GM12878 (cell line): ENCODE measurements at regions not wholly inside any gene's neighbourhood (a gene's known extent, or its start where the extent isn't known, plus 50 kb on each side); places are given as distances from the start of the nearest gene placed in this dataset.

Source experiments
- ATAC-seq: fragments of 200-7000 bp; cut with Tn5 transposase; 3 replicates; pipeline ENCODE4 v1.9.1; 2020; ENCODE audit warnings: mild to moderate bottlenecking, moderate library complexity
- BruUV-seq: library from RNA; stranded (reverse); fragments of 400-500 nt; replicated peaks from 2 replicates; lab custom pipeline; 2021; lab: Mats Ljungman, UMichigan
- CTCF ChIA-PET: fragments of 300-600 bp; sonication (Branson Sonifier 250); formaldehyde crosslinking; extraction: SDS; loops from one replicate; lab custom pipeline; 2021; ENCODE audit warnings: inconsistent platforms; lab: Yijun Ruan, JAX
- POLR2A ChIA-PET: fragments of 350-600 bp; formaldehyde crosslinking; extraction: SDS; loops from one replicate; lab custom pipeline; 2021; ENCODE audit warnings: inconsistent platforms; lab: Charles Lee
- RAD21 ChIA-PET: fragments of 300-600 bp; sonication (Branson Sonifier 250); formaldehyde crosslinking; loops from one replicate; lab custom pipeline; 2023; ENCODE audit warnings: antibody characterized with exemption; ENCODE audit not compliant: unreplicated experiment; lab: Charles Lee
- SMC1A ChIA-PET: fragments of 300-600 bp; sonication (Branson Sonifier 250); formaldehyde crosslinking; loops from one replicate; lab custom pipeline; 2023; ENCODE audit not compliant: unreplicated experiment, uncharacterized antibody; lab: Charles Lee
- DNase-seq: peaks from one replicate; pipeline ENCODE4 v3.0.0-alpha.2; 2011; ENCODE audit warnings: low read depth, low spot score
- FAIRE-seq: peaks from 3 replicates; lab custom pipeline; 2011; peaks lifted over from hg19 to GRCh38; lab: Jason Lieb, UNC
- H2AFZ ChIP-seq: 2 replicates; pipeline ENCODE4 v1.6.0; 2011; ENCODE audit warnings: low read depth, low read length, control low read depth; ENCODE audit not compliant: control insufficient read depth
- H3K27ac ChIP-seq: 2 replicates; pipeline ENCODE4 v1.5.1; 2011; ENCODE audit warnings: control low read depth; ENCODE audit not compliant: control insufficient read depth, insufficient read depth
- H3K27me3 ChIP-seq, 2 experiments: replicated peaks in 1 of 2; 2 replicates each; pipeline versions ENCODE4 v1.6.0 to v1.6.1; 2011; ENCODE audit warnings: low read length in 1 of 2; ENCODE audit not compliant: control insufficient read depth in 2 of 2, insufficient read depth in 2 of 2
- H3K36me3 ChIP-seq, 2 experiments: 2 replicates each; pipeline ENCODE4 v1.5.1; 2011; ENCODE audit warnings: low read length in 1 of 2; ENCODE audit not compliant: control insufficient read depth in 2 of 2, insufficient read depth in 2 of 2
- H3K4me1 ChIP-seq: 2 replicates; pipeline ENCODE4 v1.6.1; 2011; ENCODE audit warnings: mild to moderate bottlenecking, low read length, moderate library complexity, mixed read lengths; ENCODE audit not compliant: control insufficient read depth, insufficient read depth
- H3K4me2 ChIP-seq: 2 replicates; pipeline ENCODE4 v1.6.0; 2011; ENCODE audit warnings: control low read depth; ENCODE audit not compliant: control insufficient read depth, insufficient read depth
- H3K4me3 ChIP-seq: fragments of 200-600 bp; sonication (generic); 2 replicates; pipeline ENCODE4 v1.5.1; 2016
- H3K79me2 ChIP-seq: 2 replicates; pipeline ENCODE4 v1.6.0; 2011; ENCODE audit warnings: low read length; ENCODE audit not compliant: control insufficient read depth, insufficient read depth
- H3K9ac ChIP-seq: 2 replicates; pipeline ENCODE4 v1.8.0; 2011; ENCODE audit warnings: low read length, control low read depth, mixed read lengths; ENCODE audit not compliant: control insufficient read depth, insufficient read depth
- H3K9me3 ChIP-seq: replicated peaks from 3 replicates; pipeline ENCODE4 v1.5.1; 2011; ENCODE audit warnings: mild to moderate bottlenecking, low read length; ENCODE audit not compliant: control insufficient read depth, insufficient read depth
- H4K20me1 ChIP-seq: 2 replicates; pipeline ENCODE4 v1.6.0; 2011; ENCODE audit not compliant: control insufficient read depth, insufficient read depth
- BRCA1 ChIP-seq: IDR thresholded peaks from 2 replicates; pipeline ENCODE4 v1.6.1; 2011; ENCODE audit warnings: low read depth, low read length, improper control_type of control experiment
- E4F1 ChIP-seq: fragments of 450-650 bp; IDR thresholded peaks from 2 replicates; pipeline ENCODE4 v1.6.1; 2018; ENCODE audit warnings: borderline replicate concordance, mild to moderate bottlenecking; ENCODE audit not compliant: partially characterized antibody
- ETV6 ChIP-seq, 2 experiments: fragments of 450-650 bp in 1 of 2; IDR thresholded peaks in 1 of 2; conservative IDR thresholded peaks in 1 of 2; 2 replicates each; pipeline ENCODE4 v1.6.1; 2014; ENCODE audit warnings: antibody characterized with exemption in 1 of 2, borderline replicate concordance in 1 of 2, low read depth in 1 of 2, mild to moderate bottlenecking in 1 of 2, moderate library complexity in 1 of 2
- HDAC6 ChIP-seq: fragments of 200-600 bp; sonication (generic); IDR thresholded peaks from one replicate; pipeline ENCODE4 v1.8.0; 2017; ENCODE audit warnings: antibody characterized with exemption; ENCODE audit not compliant: unreplicated experiment
- KDM1A ChIP-seq: fragments of 200-600 bp; sonication (generic); IDR thresholded peaks from 2 replicates; pipeline ENCODE4 v1.6.1; 2016; ENCODE audit warnings: borderline replicate concordance
- MYB ChIP-seq: fragments of 150-350 bp; IDR thresholded peaks from 2 replicates; pipeline ENCODE4 v1.6.1; 2014; ENCODE audit warnings: mild to moderate bottlenecking, low read depth, low read length, borderline replicate concordance
- NFIC ChIP-seq: IDR thresholded peaks from 2 replicates; pipeline ENCODE4 v1.6.1; 2012; ENCODE audit warnings: low read depth, mild to moderate bottlenecking, inconsistent platforms, low read length, moderate library complexity
- NFYB ChIP-seq: IDR thresholded peaks from 2 replicates; pipeline ENCODE4 v1.6.1; 2011; ENCODE audit warnings: low read depth, mild to moderate bottlenecking, low read length, improper control_type of control experiment, moderate library complexity; ENCODE audit not compliant: insufficient read depth
- POLR2AphosphoS5 ChIP-seq: IDR thresholded peaks from 2 replicates; pipeline ENCODE4 v1.6.1; 2011; ENCODE audit warnings: mild to moderate bottlenecking, low read length, inconsistent platforms
- SP1 ChIP-seq: IDR thresholded peaks from one replicate; pipeline ENCODE4 v1.6.1; 2011; ENCODE audit warnings: low read depth, low read length
- SREBF2 ChIP-seq: IDR thresholded peaks from 2 replicates; pipeline ENCODE4 v1.6.1; 2012; ENCODE audit warnings: mild to moderate bottlenecking, low read length
- TBL1XR1 ChIP-seq: IDR thresholded peaks from 2 replicates; pipeline ENCODE4 v1.6.1; 2012; ENCODE audit warnings: low read depth, low read length, improper control_type of control experiment
- TCF12 ChIP-seq: IDR thresholded peaks from 2 replicates; pipeline ENCODE4 v1.6.1; 2011; ENCODE audit warnings: low read depth, mild to moderate bottlenecking, low read length
- USF1 ChIP-seq: IDR thresholded peaks from 2 replicates; pipeline ENCODE4 v1.6.1; 2011; ENCODE audit warnings: borderline replicate concordance, low read depth, mild to moderate bottlenecking, moderate library complexity, mixed read lengths, low read length; ENCODE audit not compliant: insufficient read depth; ENCODE audit errors: extremely low read length
- USF2 ChIP-seq: IDR thresholded peaks from 2 replicates; pipeline ENCODE4 v1.6.1; 2011; ENCODE audit warnings: low read depth, low read length, improper control_type of control experiment, borderline replicate concordance
- WRNIP1 ChIP-seq: IDR thresholded peaks from 2 replicates; pipeline ENCODE4 v1.6.1; 2011; ENCODE audit warnings: low read depth, low read length, improper control_type of control experiment, borderline replicate concordance
- ZBTB40 ChIP-seq: fragments of 450-650 bp; IDR thresholded peaks from 2 replicates; pipeline ENCODE4 v1.6.1; 2016; ENCODE audit warnings: mild to moderate bottlenecking, moderate library complexity, borderline replicate concordance
- ZNF217 ChIP-seq: fragments of 450-650 bp; IDR thresholded peaks from 2 replicates; pipeline ENCODE4 v1.6.1; 2017; ENCODE audit warnings: antibody characterized with exemption, mild to moderate bottlenecking
- WGBS: methylation state at CpG from one replicate; pipeline ENCODE4 v1.1.6; 2016; ENCODE audit warnings: low lambda C conversion rate; ENCODE audit not compliant: insufficient replicate concordance, insufficient coverage; ENCODE audit errors: missing lambda C conversion rate; 5-methylcytosine and 5-hydroxymethylcytosine counted together
- in situ Hi-C: fragments of 300-500 bp; cut with MboI; formaldehyde crosslinking; loops from 9 replicates; pipeline ENCODE4 v1.14.3; 2018; ENCODE audit warnings: mixed read lengths
- intact Hi-C: fragments of 100-400 bp; cut with micrococcal nuclease; formaldehyde crosslinking; loops from one replicate; pipeline ENCODE4 v1.14.2; 2022; ENCODE audit not compliant: unreplicated experiment

GRCh38 chr22:48208894-48209293 lies 1446.4 kb downstream of the TBC1D22A start:
- FAIRE-seq (no peak), ATAC-seq (no peak), DNase-seq (no peak)
- 54% methylated on average over 19 of the region's 19 CpGs for WGBS
- Histone ChIP-seq H2AFZ (no peak overlapping the region), H3K4me1 (no peaks in the 10 kb centered on the region), H3K36me3 (no peaks in the 10 kb centered on the region), H3K9ac (no peak overlapping the region), H3K27ac (no peak overlapping the region), H3K4me2 (no peak overlapping the region), H3K79me2 (no peaks in the 10 kb centered on the region), H4K20me1 (no peaks in the 10 kb centered on the region), H3K9me3 (no peaks in the 10 kb centered on the region; the same call in 2 of the 3 replicates), H3K4me3 (no peak overlapping the region), H3K27me3 (no peaks in the 10 kb centered on the region)
- in situ Hi-C loops (loop anchor here (5.0 kb wide), 1 partner anchor 52 kb away; no protein-coding TSS in a partner anchor), intact Hi-C loops (no loop called here)
- no TSS peak for BruUV-seq
- ChIA-PET CTCF (no interaction called here), POLR2A (no interaction called here), RAD21 (no interaction called here), SMC1A (no interaction called here)
- no peak for TF ChIP-seq NFIC
- no peak for TF ChIP-seq E4F1
- TF ChIP-seq SREBF2, result no peak
- TF ChIP-seq USF1, result no peak
- no peak for TF ChIP-seq ETV6 (conservative IDR thresholded peaks at IDR 0.05 in 1 of 2, IDR thresholded peaks at IDR 0.05 in 1 of 2; ENCODE audit: borderline replicate concordance in 1 of 2, low read depth in 1 of 2)
- TF ChIP-seq TBL1XR1, result no peak
- no peak for TF ChIP-seq WRNIP1
- TF ChIP-seq MYB, result no peak
- no peak for TF ChIP-seq BRCA1
- no peak for TF ChIP-seq ZNF217
- no peak for TF ChIP-seq POLR2AphosphoS5
- no peak for TF ChIP-seq USF2
- TF ChIP-seq SP1, result no peak
- TF ChIP-seq KDM1A, result no peak
- no peak for TF ChIP-seq HDAC6
- no peak for TF ChIP-seq TCF12
- TF ChIP-seq NFYB, result no peak
- TF ChIP-seq ZBTB40, result no peak
